ENCODE measurements at regions not wholly inside any gene's neighbourhood (a gene's known extent, or its start where the extent isn't known, plus 50 kb on each side); places are given as distances from the start of the nearest gene placed in this dataset.

DNA sequence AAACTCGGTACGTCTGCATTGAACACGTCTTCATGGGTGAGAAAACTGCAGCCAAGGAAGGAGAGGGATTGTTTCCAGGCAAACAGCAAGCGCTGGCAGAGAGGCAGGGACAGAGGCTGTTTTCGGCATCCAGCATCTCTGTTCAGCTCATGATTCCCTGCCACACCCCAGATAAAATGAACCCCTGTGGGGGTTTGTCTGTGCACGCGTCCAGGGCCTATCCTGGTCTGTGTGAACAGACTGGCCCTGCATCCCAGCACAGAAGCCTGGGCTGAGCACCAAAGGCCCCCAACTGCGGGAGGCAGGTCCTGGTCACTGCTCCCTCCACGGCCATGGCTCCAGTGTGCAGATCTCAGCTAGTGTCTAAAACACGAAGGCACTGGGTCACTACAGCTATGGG lies 83.3 kb upstream of the FAM20C start:
- ATAC-seq = no peak
- TF ChIP-seq, protein P1, sequence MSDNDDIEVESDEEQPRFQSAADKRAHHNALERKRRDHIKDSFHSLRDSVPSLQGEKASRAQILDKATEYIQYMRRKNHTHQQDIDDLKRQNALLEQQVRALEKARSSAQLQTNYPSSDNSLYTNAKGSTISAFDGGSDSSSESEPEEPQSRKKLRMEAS (CRISPR knock-in tag; IDR thresholded peaks at IDR 0.05) = no peak
- TF ChIP-seq ZNF263 (CRISPR knock-in tag; IDR thresholded peaks at IDR 0.05; ENCODE audit: low read depth) = no peak
- Mint-ChIP-seq H3K9me3 (peaks cover 32% of the 10 kb centered on the region), H3K36me3 (peaks cover 19% of the 10 kb centered on the region), H3K4me1 (peaks cover 13% of the 10 kb centered on the region), H3K27ac (no peak overlapping the region), H3K27me3 (ENCODE audit: low read depth) (no peaks in the 10 kb centered on the region; the same call in 1 of the 2 replicates), H3K4me3 (no peak overlapping the region)
- POLR2A ChIA-PET = no interaction called here
- DNase-seq (ENCODE audit: low spot score) = no peak
- CTCF ChIA-PET = interaction anchor here (1.0 kb wide), 1 partner anchor 27 kb away, joined by 3 read pairs; no protein-coding TSS in a partner anchor

DNA sequence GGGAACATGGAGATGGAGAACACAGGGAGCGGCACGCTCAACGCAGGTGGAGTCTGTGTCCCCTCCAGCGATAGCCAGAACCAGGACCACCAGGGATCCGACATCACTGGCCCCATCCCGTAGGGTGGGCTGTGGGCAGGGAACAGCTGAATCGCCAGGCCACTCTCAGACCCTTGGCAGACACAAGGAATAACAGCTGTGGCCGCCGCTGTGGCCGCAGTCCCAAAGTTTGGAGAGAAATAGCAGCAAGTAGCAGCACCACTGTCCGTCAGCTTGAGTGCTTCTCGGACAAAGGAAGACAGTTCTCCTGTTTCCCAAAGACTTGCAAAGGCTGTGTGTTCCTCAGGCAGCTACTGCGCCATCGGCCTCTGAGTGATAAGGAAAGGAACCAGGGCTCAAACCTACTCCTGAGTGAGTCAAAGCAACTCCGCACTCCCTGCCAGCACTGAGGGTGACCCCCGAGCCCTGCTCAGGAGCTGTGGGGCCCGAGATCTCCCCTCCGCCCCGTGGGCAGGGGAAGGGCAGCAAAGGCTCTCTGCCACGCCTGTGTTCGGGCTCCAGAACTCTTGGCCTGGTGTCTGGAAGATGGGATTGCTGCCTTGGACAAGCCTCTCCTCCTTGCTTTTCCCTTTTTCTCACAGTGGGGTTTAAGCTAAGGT lies 82.3 kb upstream of the FAM20C start:
- DNase-seq (ENCODE audit: low spot score) (no peak), ATAC-seq (no peak)
- no peak overlapping the region for H3K27ac Mint-ChIP-seq
- POLR2A ChIA-PET = interaction anchor here (0.8 kb wide), 1 partner anchor 13 kb away, joined by 3 read pairs; no protein-coding TSS in a partner anchor
- peaks cover 36% of the 10 kb centered on the region for H3K9me3 Mint-ChIP-seq
- no peak overlapping the region for H3K4me3 Mint-ChIP-seq
- CTCF ChIA-PET = interaction anchor here (0.7 to 1.7 kb wide), 3 partner anchors 10 to 180 kb away, joined by 3 to 6 read pairs (median 3); partner anchors contain the start of gene FOXL3
- no peaks in the 10 kb centered on the region; the same call in 1 of the 2 replicates for H3K27me3 Mint-ChIP-seq (ENCODE audit: low read depth)
- peaks cover 13% of the 10 kb centered on the region for H3K4me1 Mint-ChIP-seq
- TF ChIP-seq CBFB (CRISPR knock-in tag; IDR thresholded peaks at IDR 0.05; ENCODE audit: low read depth) (no peak), GABPB1 (CRISPR knock-in tag; IDR thresholded peaks at IDR 0.05) (no peak), TCF7 (CRISPR knock-in tag; IDR thresholded peaks at IDR 0.05; ENCODE audit: low read depth) (no peak), FOXJ3 (CRISPR knock-in tag; IDR thresholded peaks at IDR 0.05; ENCODE audit: borderline replicate concordance) (no peak), SMAD3 (CRISPR knock-in tag; IDR thresholded peaks at IDR 0.05; ENCODE audit: borderline replicate concordance) (no peak), SP1 (CRISPR knock-in tag; conservative IDR thresholded peaks at IDR 0.05) (no peak), KAT7 (CRISPR knock-in tag; IDR thresholded peaks at IDR 0.05; ENCODE audit: borderline replicate concordance) (no peak), MXD4 (CRISPR knock-in tag; IDR thresholded peaks at IDR 0.05; ENCODE audit: borderline replicate concordance) (no peak), ZNF423 (CRISPR knock-in tag; IDR thresholded peaks at IDR 0.05) (no peak), MYBL2 (CRISPR knock-in tag; IDR thresholded peaks at IDR 0.05) (no peak)
- TF ChIP-seq, protein P2, sequence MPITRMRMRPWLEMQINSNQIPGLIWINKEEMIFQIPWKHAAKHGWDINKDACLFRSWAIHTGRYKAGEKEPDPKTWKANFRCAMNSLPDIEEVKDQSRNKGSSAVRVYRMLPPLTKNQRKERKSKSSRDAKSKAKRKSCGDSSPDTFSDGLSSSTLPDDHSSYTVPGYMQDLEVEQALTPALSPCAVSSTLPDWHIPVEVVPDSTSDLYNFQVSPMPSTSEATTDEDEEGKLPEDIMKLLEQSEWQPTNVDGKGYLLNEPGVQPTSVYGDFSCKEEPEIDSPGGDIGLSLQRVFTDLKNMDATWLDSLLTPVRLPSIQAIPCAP (CRISPR knock-in tag; IDR thresholded peaks at IDR 0.05) = no peak
- TF ChIP-seq, protein P3, sequence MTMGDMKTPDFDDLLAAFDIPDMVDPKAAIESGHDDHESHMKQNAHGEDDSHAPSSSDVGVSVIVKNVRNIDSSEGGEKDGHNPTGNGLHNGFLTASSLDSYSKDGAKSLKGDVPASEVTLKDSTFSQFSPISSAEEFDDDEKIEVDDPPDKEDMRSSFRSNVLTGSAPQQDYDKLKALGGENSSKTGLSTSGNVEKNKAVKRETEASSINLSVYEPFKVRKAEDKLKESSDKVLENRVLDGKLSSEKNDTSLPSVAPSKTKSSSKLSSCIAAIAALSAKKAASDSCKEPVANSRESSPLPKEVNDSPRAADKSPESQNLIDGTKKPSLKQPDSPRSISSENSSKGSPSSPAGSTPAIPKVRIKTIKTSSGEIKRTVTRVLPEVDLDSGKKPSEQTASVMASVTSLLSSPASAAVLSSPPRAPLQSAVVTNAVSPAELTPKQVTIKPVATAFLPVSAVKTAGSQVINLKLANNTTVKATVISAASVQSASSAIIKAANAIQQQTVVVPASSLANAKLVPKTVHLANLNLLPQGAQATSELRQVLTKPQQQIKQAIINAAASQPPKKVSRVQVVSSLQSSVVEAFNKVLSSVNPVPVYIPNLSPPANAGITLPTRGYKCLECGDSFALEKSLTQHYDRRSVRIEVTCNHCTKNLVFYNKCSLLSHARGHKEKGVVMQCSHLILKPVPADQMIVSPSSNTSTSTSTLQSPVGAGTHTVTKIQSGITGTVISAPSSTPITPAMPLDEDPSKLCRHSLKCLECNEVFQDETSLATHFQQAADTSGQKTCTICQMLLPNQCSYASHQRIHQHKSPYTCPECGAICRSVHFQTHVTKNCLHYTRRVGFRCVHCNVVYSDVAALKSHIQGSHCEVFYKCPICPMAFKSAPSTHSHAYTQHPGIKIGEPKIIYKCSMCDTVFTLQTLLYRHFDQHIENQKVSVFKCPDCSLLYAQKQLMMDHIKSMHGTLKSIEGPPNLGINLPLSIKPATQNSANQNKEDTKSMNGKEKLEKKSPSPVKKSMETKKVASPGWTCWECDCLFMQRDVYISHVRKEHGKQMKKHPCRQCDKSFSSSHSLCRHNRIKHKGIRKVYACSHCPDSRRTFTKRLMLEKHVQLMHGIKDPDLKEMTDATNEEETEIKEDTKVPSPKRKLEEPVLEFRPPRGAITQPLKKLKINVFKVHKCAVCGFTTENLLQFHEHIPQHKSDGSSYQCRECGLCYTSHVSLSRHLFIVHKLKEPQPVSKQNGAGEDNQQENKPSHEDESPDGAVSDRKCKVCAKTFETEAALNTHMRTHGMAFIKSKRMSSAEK (CRISPR knock-in tag; IDR thresholded peaks at IDR 0.05; ENCODE audit: borderline replicate concordance) = no peak
- TF ChIP-seq, protein P4, sequence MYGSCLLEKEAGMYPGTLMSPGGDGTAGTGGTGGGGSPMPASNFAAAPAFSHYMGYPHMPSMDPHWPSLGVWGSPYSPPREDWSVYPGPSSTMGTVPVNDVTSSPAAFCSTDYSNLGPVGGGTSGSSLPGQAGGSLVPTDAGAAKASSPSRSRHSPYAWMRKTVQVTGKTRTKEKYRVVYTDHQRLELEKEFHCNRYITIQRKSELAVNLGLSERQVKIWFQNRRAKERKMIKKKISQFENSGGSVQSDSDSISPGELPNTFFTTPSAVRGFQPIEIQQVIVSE (CRISPR knock-in tag; IDR thresholded peaks at IDR 0.05; ENCODE audit: borderline replicate concordance) = no peak
- peaks cover 19% of the 10 kb centered on the region for H3K36me3 Mint-ChIP-seq
